ENCODE measurements at regions not wholly inside any gene's neighbourhood (a gene's known extent, or its start where the extent isn't known, plus 50 kb on each side); places are given as distances from the start of the nearest gene placed in this dataset.

- H3K36me3 ChIP-seq (ENCODE audit: low read depth), result no peaks in the 10 kb centered on the region
- H3K9me3 ChIP-seq (ENCODE audit: severe bottlenecking), result no peaks in the 10 kb centered on the region
- ATAC-seq (ENCODE audit: low read depth), result no peak
Measured at GRCh38 chr12:92556637-92557421, 146.0 kb upstream of the PLEKHG7 start.

GRCh38 chr12:92556141-92556540 lies 146.6 kb upstream of the PLEKHG7 start:
- no peak for DNase-seq (ENCODE audit: low spot score)
- Histone ChIP-seq H3K4me3 (ENCODE audit: severe bottlenecking) (no peak overlapping the region), H3K36me3 (ENCODE audit: low read depth) (no peaks in the 10 kb centered on the region), H3K4me1 (ENCODE audit: insufficient read depth, poor library complexity, severe bottlenecking) (peaks cover 25% of the 10 kb centered on the region), H3K27ac (ENCODE audit: poor library complexity, severe bottlenecking) (no peak overlapping the region), H3K9me3 (ENCODE audit: severe bottlenecking) (no peaks in the 10 kb centered on the region), H3K27me3 (ENCODE audit: insufficient read depth, poor library complexity, severe bottlenecking) (no peaks in the 10 kb centered on the region)
- ATAC-seq (ENCODE audit: low read depth), result no peak
- TF ChIP-seq CTCF (IDR thresholded peaks at IDR 0.05; ENCODE audit: poor library complexity, severe bottlenecking), result no peak

More at GRCh38 chr12:92556637-92557421, 146.0 kb upstream of the PLEKHG7 start:
- DNase-seq (ENCODE audit: low spot score), result no peak
- no peak overlapping the region for H3K27ac ChIP-seq (ENCODE audit: poor library complexity, severe bottlenecking)
- no peak for TF ChIP-seq CTCF (IDR thresholded peaks at IDR 0.05; ENCODE audit: poor library complexity, severe bottlenecking)
- no peaks in the 10 kb centered on the region for H3K27me3 ChIP-seq (ENCODE audit: insufficient read depth, poor library complexity, severe bottlenecking)
- H3K4me1 ChIP-seq (ENCODE audit: insufficient read depth, poor library complexity, severe bottlenecking), result peaks cover 20% of the 10 kb centered on the region
- no peak overlapping the region for H3K4me3 ChIP-seq (ENCODE audit: severe bottlenecking)

GRCh38 chr12:92554158-92555073 lies 148.4 kb upstream of the PLEKHG7 start:
- Histone ChIP-seq H3K4me1 (ENCODE audit: insufficient read depth, poor library complexity, severe bottlenecking) (peaks cover 25% of the 10 kb centered on the region), H3K9me3 (ENCODE audit: severe bottlenecking) (no peaks in the 10 kb centered on the region), H3K4me3 (ENCODE audit: severe bottlenecking) (no peak overlapping the region), H3K36me3 (ENCODE audit: low read depth) (no peaks in the 10 kb centered on the region), H3K27ac (ENCODE audit: poor library complexity, severe bottlenecking) (peak overlapping the region; percentile 50), H3K27me3 (ENCODE audit: insufficient read depth, poor library complexity, severe bottlenecking) (no peaks in the 10 kb centered on the region)
- DNase-seq (ENCODE audit: low spot score), result no peak
- no peak for ATAC-seq (ENCODE audit: low read depth)
- TF ChIP-seq CTCF (IDR thresholded peaks at IDR 0.05; ENCODE audit: poor library complexity, severe bottlenecking), result no peak

- Histone ChIP-seq H3K27me3 (ENCODE audit: insufficient read depth, poor library complexity, severe bottlenecking) (no peaks in the 10 kb centered on the region), H3K36me3 (ENCODE audit: low read depth) (no peaks in the 10 kb centered on the region), H3K4me3 (ENCODE audit: severe bottlenecking) (no peak overlapping the region), H3K4me1 (ENCODE audit: insufficient read depth, poor library complexity, severe bottlenecking) (peaks cover 25% of the 10 kb centered on the region), H3K9me3 (ENCODE audit: severe bottlenecking) (no peaks in the 10 kb centered on the region), H3K27ac (ENCODE audit: poor library complexity, severe bottlenecking) (peak overlapping the region; percentile 50)
- TF ChIP-seq CTCF (IDR thresholded peaks at IDR 0.05; ENCODE audit: poor library complexity, severe bottlenecking), result no peak
- DNase-seq (ENCODE audit: low spot score) (peak; percentile 80), ATAC-seq (ENCODE audit: low read depth) (peak; percentile 93)
Measured at GRCh38 chr12:92553389-92553788, 149.4 kb upstream of the PLEKHG7 start.
